ENCODE measurements at regions not wholly inside any gene's neighbourhood (a gene's known extent, or its start where the extent isn't known, plus 50 kb on each side); places are given as distances from the start of the nearest gene placed in this dataset.

GRCh38 chr22:49548356-49549202 is 279.1 kb downstream of the BRD1 start:
- Mint-ChIP-seq H3K4me1 (ENCODE audit: low read depth) (no peaks in the 10 kb centered on the region), H3K4me3 (no peak overlapping the region), H3K9me3 (no peaks in the 10 kb centered on the region), H3K36me3 (ENCODE audit: low read depth) (peaks cover 38% of the 10 kb centered on the region), H3K27ac (no peak overlapping the region), H3K27me3 (no peaks in the 10 kb centered on the region)
- DNase-seq: no peak

- no peak for DNase-seq
- Mint-ChIP-seq H3K9me3 (no peaks in the 10 kb centered on the region), H3K36me3 (ENCODE audit: low read depth) (peaks cover 36% of the 10 kb centered on the region), H3K4me1 (ENCODE audit: low read depth) (no peaks in the 10 kb centered on the region), H3K27me3 (no peaks in the 10 kb centered on the region), H3K4me3 (no peak overlapping the region), H3K27ac (no peak overlapping the region)
These were observed 279.9 kb downstream of the BRD1 start for GRCh38 chr22:49547751-49548239.

GRCh38 chr22:49546811-49547585 is 280.7 kb downstream of the BRD1 start:
- no peak for DNase-seq
- H3K27me3 Mint-ChIP-seq: no peaks in the 10 kb centered on the region
- no peaks in the 10 kb centered on the region for H3K9me3 Mint-ChIP-seq
- H3K4me3 Mint-ChIP-seq: no peak overlapping the region
- peaks cover 33% of the 10 kb centered on the region for H3K36me3 Mint-ChIP-seq (ENCODE audit: low read depth)
- no peaks in the 10 kb centered on the region for H3K4me1 Mint-ChIP-seq (ENCODE audit: low read depth)
- no peak overlapping the region for H3K27ac Mint-ChIP-seq

- H3K4me3 Mint-ChIP-seq: no peak overlapping the region
- DNase-seq: no peak
- no peak overlapping the region for H3K27ac Mint-ChIP-seq
- no peaks in the 10 kb centered on the region for H3K4me1 Mint-ChIP-seq (ENCODE audit: low read depth)
- peaks cover 24% of the 10 kb centered on the region for H3K36me3 Mint-ChIP-seq (ENCODE audit: low read depth)
- no peaks in the 10 kb centered on the region for H3K9me3 Mint-ChIP-seq
- H3K27me3 Mint-ChIP-seq: no peaks in the 10 kb centered on the region
These were observed 282.1 kb downstream of the BRD1 start for GRCh38 chr22:49545606-49546005.

GRCh38 chr22:49544286-49544685 is 283.4 kb downstream of the BRD1 start:
- no peak for DNase-seq
- Mint-ChIP-seq H3K4me3 (no peak overlapping the region), H3K36me3 (ENCODE audit: low read depth) (peaks cover 21% of the 10 kb centered on the region), H3K4me1 (ENCODE audit: low read depth) (no peaks in the 10 kb centered on the region), H3K27ac (no peak overlapping the region), H3K27me3 (no peaks in the 10 kb centered on the region), H3K9me3 (no peaks in the 10 kb centered on the region)

GRCh38 chr22:49543876-49544275 is 283.8 kb downstream of the BRD1 start:
- Mint-ChIP-seq H3K36me3 (ENCODE audit: low read depth) (peaks cover 25% of the 10 kb centered on the region), H3K4me3 (no peak overlapping the region), H3K4me1 (ENCODE audit: low read depth) (no peaks in the 10 kb centered on the region), H3K27me3 (no peaks in the 10 kb centered on the region), H3K27ac (no peak overlapping the region), H3K9me3 (no peaks in the 10 kb centered on the region)
- no peak for DNase-seq

- no peak for DNase-seq
- Mint-ChIP-seq H3K9me3 (no peaks in the 10 kb centered on the region), H3K4me3 (no peak overlapping the region)
These were observed 285.9 kb downstream of the BRD1 start for GRCh38 chr22:49541693-49542230.

GRCh38 chr22:49540913-49541692 is 286.6 kb downstream of the BRD1 start:
- Mint-ChIP-seq H3K9me3 (no peaks in the 10 kb centered on the region), H3K36me3 (ENCODE audit: low read depth) (peaks cover 26% of the 10 kb centered on the region), H3K4me1 (ENCODE audit: low read depth) (no peaks in the 10 kb centered on the region), H3K27me3 (no peaks in the 10 kb centered on the region), H3K4me3 (no peak overlapping the region), H3K27ac (no peak overlapping the region)
- DNase-seq: no peak

More at GRCh38 chr22:49541693-49542230, 285.9 kb downstream of the BRD1 start:
- H3K4me1 Mint-ChIP-seq (ENCODE audit: low read depth): no peaks in the 10 kb centered on the region
- H3K27ac Mint-ChIP-seq: no peak overlapping the region
- H3K27me3 Mint-ChIP-seq: no peaks in the 10 kb centered on the region
- peaks cover 21% of the 10 kb centered on the region for H3K36me3 Mint-ChIP-seq (ENCODE audit: low read depth)

GRCh38 chr22:49540084-49540912 is 287.4 kb downstream of the BRD1 start:
- peaks cover 26% of the 10 kb centered on the region for H3K36me3 Mint-ChIP-seq (ENCODE audit: low read depth)
- no peaks in the 10 kb centered on the region for H3K9me3 Mint-ChIP-seq
- no peak for DNase-seq
- no peak overlapping the region for H3K27ac Mint-ChIP-seq
- no peak overlapping the region for H3K4me3 Mint-ChIP-seq
- no peaks in the 10 kb centered on the region for H3K4me1 Mint-ChIP-seq (ENCODE audit: low read depth)
- no peaks in the 10 kb centered on the region for H3K27me3 Mint-ChIP-seq

- no peak overlapping the region for H3K4me3 Mint-ChIP-seq
- H3K9me3 Mint-ChIP-seq: no peaks in the 10 kb centered on the region
- peaks cover 28% of the 10 kb centered on the region for H3K36me3 Mint-ChIP-seq (ENCODE audit: low read depth)
- no peaks in the 10 kb centered on the region for H3K4me1 Mint-ChIP-seq (ENCODE audit: low read depth)
- DNase-seq: no peak
- no peaks in the 10 kb centered on the region for H3K27me3 Mint-ChIP-seq
- H3K27ac Mint-ChIP-seq: no peak overlapping the region
These were observed 289.7 kb downstream of the BRD1 start for GRCh38 chr22:49538006-49538405.

- Mint-ChIP-seq H3K27ac (no peak overlapping the region), H3K27me3 (no peaks in the 10 kb centered on the region), H3K4me3 (no peak overlapping the region), H3K9me3 (no peaks in the 10 kb centered on the region), H3K36me3 (ENCODE audit: low read depth) (peaks cover 29% of the 10 kb centered on the region), H3K4me1 (ENCODE audit: low read depth) (no peaks in the 10 kb centered on the region)
- DNase-seq: no peak
These were observed 291.0 kb downstream of the BRD1 start for GRCh38 chr22:49536571-49537131.

- Mint-ChIP-seq H3K36me3 (ENCODE audit: low read depth) (peaks cover 31% of the 10 kb centered on the region), H3K4me3 (no peak overlapping the region), H3K27ac (no peak overlapping the region), H3K9me3 (no peaks in the 10 kb centered on the region), H3K27me3 (no peaks in the 10 kb centered on the region), H3K4me1 (ENCODE audit: low read depth) (no peaks in the 10 kb centered on the region)
- DNase-seq: no peak
These were observed 292.0 kb downstream of the BRD1 start for GRCh38 chr22:49535527-49536125.

GRCh38 chr22:49535126-49535525 is 292.5 kb downstream of the BRD1 start:
- no peak overlapping the region for H3K27ac Mint-ChIP-seq
- DNase-seq: no peak
- H3K27me3 Mint-ChIP-seq: no peaks in the 10 kb centered on the region
- H3K36me3 Mint-ChIP-seq (ENCODE audit: low read depth): peaks cover 32% of the 10 kb centered on the region
- no peaks in the 10 kb centered on the region for H3K9me3 Mint-ChIP-seq
- no peaks in the 10 kb centered on the region for H3K4me1 Mint-ChIP-seq (ENCODE audit: low read depth)
- H3K4me3 Mint-ChIP-seq: no peak overlapping the region

Measured in activated T-cell treated with anti-CD3 and anti-CD28 coated beads, Interleukin-2, amount 50 U/mL, for 24 hours (primary cell).